Stimulated activated CD4-positive, alpha-beta T cell treated with anti-CD3 and anti-CD28 coated beads, Interleukin-4, amount 100 ng/mL, for 24 hours (primary cell): ENCODE measurements at regions not wholly inside any gene's neighbourhood (a gene's known extent, or its start where the extent isn't known, plus 50 kb on each side); places are given as distances from the start of the nearest gene placed in this dataset.
"Not testable (repeated sequence)": the region's sequence is repeated elsewhere in the genome, so short reads cannot be mapped to it uniquely, and the experiment has no call there.

ENCODE experiments used
- DNase-seq: peaks from one replicate; pipeline ENCODE4 v3.0.0-alpha.2; 2020

DNA sequence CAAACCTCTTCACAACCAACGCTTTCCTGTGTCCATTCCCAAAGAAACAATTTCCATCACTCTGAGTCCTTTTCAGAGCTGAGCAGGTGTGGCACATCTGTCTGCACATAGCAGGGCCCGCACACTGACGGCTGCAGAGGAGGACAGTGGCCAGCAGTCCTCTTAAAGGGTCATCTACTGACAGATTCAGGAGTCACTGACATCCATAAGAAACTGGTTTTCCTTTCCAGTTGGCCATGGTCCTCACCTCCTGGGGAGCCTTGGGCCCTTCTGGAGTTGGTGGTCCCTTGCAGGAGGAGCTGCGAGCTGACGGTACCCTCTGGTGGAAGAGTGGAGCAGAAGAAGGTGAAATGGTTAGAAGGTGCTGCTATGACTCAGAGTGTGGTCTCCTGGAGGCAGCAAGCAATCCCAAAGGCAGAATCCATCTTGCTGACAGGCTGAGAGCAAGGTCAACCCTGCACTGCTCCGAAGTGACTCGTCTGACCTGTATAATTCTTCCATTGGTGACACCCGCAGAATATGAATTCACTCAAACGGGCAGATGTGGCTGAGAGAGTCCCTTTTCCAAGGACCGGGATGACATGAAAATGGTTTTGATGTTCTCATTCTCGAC is 278.5 kb upstream of the C1orf174 start:
- DNase-seq = no peak

DNA sequence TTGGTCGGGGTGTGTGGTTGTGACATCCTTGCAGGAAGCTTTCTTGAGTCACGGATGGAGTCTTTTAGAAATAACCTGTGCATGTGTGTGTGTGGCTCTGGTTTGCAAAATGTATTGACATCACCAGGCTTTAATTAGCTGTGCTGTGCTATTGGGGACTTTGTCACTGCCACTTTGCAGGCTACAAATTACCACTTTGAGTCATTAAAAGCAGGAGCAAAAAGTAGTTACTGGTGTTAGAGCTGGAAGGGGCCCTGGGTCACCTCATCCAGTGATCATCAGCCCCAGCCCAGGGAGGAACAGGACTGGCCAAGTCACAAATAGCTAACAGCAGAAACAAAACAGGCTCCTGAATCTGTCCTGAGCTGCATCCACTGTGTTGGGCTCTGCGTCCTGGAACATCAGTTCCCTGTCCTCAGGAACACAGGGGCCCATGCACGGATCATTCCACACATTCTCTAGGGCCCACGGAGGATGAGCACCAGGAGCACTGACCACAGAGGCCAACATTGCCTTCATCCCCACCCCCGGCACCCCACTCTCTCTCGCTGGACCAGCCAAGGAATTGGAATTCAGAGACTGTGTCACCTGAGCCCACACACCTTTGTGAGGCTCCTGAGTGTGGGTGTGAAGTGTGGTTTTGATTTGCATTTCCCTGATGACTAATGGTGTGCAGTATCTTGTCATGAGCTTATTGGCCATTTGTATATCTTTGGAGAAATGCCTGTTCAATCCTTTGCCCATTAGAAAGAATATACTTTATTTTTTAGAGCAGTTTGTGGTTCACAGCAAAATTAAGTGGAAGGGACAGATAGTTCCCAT is 280.1 kb upstream of the C1orf174 start:
- DNase-seq = no peak

DNA sequence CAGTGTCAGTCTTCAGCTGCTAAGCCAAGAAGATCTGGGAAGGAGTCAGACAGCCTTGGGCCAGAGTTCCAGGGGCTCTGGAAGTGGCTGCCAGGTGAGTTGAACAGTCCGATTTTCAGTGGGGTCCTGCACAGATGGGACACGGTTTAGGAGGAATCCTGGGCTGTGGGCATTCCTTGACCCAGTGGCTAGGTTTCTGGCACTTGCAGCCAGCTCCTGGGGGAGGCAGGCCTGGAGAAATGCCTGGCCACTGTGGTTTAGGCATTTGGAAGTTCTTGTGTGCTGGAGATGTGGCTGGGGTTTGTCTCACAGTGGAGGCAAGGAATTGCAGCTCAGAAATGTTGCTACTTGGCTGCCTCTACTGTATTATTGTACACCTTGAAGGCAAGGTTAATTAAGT is 286.4 kb upstream of the C1orf174 start:
- not testable (repeated sequence) for DNase-seq

DNA sequence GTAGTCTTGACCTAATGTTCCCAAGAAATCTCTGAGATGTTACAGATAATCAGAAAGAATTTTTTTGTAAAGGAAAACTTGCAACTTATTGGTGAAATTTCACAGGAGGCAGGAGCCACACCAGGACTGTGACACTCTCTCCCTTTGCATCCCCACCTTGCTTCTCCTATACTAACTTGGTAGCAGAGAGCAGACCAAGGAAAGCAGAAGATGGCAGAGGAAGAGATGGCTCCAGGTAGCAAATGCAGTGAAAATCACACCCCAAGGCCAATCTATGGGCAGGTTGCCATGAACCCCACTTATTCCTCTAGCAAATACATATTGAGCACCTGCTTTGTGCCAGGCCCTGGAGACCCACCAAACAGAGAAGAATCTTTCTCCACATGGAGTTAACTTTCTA is 303.4 kb upstream of the C1orf174 start:
- no peak for DNase-seq

DNA sequence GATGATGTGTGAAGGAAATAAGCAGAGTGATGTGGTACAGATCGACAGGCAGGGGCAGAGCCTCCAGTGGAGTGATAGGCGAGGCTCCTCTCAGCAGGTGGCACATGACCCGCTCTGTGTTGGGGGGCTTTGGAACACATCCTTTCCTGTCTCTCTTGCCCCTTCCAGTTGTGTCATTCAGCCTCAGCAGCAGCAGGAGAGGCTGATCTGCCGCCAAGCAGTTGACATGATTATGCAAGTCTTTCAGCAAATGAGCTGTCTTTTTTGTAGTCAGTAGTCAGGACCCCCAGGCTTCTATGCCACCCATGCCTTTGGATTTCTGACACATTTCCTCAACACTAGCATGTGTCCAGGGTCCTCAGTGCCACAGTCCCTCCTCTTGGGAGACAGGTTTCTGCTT is 307.1 kb upstream of the C1orf174 start:
- DNase-seq = no peak

DNA sequence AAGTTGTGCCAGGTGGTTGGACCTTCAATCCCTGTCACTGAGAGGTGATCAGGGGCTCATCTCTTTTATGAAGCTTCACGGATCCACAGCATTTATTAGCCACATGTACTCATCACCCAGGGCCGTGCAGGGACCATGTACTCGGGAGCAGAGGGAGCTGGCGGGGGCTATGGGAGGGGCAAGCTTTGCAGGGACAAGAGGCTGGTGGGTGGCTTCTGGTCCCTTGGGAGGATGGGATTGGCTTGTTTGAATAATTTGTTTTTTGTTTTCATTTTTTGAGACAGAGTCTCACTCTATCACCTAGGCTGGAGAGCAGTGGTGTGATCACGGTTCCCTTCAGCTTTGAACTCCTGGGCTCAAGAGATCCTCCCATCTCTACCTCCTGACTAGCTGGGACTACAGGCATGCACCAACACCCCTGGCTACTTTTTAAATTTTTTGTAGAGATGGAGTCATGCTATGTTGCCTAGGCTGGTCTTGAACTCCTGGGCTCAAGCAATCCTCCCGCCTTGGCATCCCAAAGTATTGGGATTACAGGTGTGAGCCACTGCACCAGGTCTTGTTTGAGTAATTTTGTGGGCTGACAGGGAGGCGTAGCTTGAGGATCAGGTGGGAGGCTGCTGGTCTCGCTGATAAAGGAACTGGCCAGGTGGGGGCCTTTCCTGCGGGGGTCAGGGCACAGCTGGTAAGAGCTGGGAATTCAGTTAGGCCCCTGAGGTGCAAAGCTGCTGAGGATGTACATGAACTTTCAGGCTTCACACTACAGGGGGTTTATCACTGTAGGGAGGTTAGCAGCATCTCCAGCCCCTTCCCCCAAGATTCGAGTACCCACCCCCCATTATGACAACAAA is 308.0 kb upstream of the C1orf174 start:
- no peak for DNase-seq

DNA sequence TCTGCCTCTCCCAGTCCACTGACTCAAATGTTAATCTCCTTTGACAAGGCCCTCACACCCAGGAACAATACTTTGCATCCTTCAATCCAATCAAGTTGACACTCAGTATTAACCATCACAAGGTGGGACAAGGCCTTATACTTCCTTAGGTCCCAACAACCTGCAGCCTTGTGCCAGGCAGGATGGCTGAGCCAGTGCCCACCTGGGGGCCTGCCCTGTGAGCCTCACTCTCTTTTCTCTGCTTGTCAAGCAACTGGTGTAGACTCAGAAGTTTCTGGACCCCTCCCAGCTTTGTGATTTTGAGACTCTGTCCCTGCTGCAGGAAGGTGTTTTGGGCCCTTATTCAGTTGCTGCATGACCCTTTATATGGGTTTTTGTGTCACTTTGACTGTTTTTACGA is 310.0 kb upstream of the C1orf174 start:
- no peak for DNase-seq

DNA sequence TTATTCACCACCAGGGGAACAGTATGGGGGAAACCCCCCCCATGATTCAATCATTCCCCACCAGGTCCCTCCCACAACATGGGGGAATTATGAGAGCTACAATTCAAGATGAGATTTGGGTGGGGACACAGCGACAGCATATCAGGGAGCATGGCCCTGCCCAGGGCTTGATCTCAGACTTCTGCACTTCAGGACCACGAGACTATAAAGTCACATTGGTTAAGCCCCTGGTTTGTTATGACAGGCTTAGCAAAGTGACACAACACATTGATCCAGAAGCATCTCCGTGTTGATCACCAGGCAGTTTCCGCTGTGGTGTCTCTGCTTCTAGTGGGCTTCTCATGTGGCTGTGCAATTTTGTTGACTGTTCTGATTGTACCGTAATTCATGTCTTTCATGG is 312.7 kb upstream of the C1orf174 start:
- DNase-seq = no peak

DNA sequence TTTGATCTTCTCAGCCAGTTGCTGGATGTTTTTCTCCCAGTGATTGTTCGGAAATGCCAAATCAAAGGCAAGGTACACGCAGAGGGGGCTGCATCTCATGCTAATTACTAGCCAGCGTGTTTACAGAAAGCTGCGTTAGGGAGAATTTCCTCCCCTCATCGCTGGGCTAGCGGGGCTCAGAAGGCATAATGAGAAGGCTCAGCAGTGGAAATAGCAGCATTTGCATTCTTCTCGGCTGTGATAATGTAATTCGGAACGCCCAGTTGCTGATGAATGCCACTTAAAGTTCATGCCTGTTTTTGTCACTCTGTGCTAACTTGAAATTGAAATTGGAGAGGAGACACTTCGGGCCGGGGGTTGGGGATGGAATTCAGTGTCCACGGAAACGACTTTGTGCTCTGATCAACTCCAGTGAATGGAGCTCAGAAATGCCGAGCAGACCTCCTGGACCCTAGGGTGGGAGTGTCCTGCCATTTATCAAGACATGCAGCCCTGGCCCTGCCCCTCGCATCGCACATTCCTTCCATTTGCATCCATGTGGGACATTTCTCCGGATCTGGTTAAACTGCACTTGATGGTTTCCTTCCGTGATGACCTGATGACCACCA is 313.4 kb upstream of the C1orf174 start:
- DNase-seq = no peak

DNA sequence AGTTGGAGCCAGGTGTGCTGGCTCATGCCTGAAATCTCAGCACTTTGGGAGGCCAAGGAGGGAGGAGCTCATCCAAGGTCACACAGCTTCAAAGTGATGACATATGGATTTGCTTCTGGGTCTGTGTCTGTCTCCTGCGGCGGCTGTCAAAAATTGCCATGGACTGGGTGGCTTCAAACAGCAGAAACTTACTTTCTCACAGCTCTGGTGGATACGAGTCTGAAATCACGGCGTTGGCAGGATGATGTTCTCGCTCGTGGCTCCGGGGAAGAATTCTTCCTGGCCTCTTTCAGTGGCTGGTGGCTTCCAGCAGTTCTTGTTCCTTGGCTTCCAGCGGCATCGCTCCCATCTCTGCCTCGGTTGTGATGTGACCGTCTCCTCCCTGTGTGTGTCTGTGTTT is 314.8 kb upstream of the C1orf174 start:
- DNase-seq = no peak

DNA sequence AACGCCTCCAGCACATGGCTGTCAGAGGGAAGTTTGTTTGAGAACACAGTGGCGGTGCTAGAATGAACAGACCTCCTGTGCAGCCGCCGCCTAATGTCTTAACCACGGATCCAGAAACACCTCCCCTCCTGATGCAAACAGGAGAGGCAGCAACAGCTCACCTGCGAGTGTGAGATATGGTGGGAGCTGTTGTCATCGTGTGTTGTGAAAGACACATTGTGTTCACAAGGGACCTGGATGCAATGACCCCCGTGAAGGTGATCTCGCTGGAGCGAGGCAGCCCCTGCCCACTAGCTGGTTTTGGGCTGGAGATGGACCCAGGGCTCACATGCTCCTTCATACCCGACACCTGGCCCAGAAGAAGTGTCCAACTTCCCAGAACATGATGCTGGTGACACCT is 315.3 kb upstream of the C1orf174 start:
- DNase-seq = no peak

DNA sequence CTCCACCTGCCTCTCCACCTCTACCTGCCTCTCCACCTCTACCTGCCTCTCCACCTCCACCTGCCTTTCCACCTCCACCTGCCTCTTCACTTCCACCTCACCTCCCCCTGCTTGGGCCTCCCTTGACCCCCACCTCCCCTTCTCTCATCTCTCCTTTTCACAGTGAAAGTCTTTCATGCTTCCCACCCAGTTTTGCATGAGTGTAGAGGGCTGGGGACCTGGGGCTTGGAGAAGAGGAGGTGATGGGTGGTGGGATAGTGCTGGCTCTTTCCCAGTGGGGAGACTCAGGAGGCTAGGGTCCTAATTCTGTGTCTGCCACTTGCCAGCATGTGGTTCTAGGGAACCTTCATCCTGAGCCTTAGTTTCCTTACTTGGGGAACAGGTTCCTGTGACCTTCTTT is 316.2 kb upstream of the C1orf174 start:
- no peak for DNase-seq

DNA sequence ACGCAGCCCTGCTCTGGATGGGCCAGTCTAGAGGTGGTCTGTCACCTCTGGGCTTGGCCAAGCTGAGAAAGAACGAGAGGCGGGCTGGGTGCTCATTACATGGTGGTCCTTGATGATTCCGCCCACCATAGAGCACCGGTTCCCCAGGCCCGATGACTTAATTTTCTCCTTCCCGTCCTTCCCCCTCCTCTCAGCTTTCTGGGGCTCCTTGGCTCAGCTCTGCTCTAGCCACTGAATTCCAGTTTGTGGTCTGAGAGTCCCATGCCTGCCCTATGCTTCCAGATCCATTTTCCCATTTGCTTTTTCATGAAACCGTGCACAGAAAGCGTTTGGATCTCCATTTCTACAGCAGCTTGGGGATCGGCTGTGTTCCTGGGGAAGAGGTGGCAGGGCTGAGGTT is 318.5 kb upstream of the C1orf174 start:
- DNase-seq = no peak

DNA sequence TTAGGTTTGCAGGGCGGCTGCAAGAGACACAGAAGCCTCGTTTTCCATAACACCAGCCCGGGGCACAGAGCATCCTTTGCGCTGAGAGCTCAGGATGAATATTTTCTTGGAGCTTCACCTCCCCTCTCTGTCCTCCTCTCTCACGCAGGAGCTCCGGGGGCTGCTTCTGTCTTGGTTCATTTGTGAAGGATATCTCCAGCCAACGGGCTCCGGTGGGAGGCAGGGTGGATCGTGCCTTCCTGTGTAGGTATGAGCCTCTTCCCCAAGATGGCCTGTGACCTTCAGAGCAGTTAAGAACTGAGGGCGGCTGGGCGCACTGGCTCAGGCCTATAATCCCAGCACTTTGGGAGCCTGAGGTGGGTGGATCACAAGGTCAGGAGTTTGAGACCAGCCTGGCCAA is 319.0 kb upstream of the C1orf174 start:
- DNase-seq = no peak

DNA sequence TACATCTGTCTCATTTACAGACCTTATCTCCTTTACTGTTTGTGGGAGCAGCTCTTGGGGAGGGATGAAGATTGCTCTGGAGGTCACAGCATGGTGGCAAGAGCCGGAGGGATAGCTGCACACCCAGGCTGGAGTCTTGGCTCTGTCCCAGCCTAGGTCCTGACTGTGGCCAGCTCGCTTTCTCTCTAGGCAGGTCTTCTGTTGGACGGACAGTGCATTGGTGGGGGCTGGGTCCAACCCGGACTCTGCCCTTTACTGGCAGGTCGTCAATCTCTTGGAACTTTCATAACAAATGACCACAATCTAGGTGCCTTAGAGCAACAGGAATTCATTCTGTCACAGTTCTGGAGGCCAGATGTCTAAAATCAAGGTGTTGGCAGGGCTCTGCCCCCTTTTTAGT is 319.8 kb upstream of the C1orf174 start:
- DNase-seq = no peak

DNA sequence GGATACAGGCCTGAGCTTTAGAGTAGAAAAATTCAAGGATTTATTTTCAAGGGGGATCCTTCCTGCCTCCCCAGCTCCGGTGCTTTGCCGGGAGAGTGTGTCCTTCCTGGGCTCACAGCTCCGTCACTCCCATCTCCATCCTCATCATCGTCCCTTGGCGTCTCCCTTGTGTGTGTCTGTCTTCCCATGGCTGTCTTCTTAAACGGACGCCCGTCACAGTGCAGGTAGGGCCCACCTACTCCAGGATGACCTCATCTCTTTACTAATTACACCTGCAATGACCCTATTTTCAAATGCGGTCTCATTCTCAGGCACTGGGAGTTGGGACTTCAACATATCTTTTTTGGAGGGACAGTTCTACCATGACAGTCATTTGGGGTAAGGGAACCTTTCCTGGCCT is 320.3 kb upstream of the C1orf174 start:
- no peak for DNase-seq

DNA sequence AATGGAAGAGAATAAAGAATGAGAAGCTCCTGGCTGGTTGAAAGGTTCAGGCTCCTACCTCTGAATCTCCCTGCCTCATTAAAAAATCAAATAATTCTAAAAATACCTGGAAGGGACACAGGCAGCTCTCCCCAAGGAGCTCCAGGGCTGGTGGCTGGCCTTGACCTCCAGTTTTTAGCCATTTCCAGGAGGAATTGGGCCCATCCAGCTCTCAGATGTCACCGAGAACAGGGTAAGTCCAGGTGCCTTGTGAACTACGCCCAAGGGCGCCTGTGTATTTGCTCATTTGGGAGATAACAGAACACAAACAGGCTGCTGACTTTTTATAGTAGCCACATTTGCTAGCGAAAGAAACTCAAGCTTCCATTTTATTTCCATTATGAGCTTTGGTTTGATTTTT is 321.0 kb upstream of the C1orf174 start:
- no peak for DNase-seq

DNA sequence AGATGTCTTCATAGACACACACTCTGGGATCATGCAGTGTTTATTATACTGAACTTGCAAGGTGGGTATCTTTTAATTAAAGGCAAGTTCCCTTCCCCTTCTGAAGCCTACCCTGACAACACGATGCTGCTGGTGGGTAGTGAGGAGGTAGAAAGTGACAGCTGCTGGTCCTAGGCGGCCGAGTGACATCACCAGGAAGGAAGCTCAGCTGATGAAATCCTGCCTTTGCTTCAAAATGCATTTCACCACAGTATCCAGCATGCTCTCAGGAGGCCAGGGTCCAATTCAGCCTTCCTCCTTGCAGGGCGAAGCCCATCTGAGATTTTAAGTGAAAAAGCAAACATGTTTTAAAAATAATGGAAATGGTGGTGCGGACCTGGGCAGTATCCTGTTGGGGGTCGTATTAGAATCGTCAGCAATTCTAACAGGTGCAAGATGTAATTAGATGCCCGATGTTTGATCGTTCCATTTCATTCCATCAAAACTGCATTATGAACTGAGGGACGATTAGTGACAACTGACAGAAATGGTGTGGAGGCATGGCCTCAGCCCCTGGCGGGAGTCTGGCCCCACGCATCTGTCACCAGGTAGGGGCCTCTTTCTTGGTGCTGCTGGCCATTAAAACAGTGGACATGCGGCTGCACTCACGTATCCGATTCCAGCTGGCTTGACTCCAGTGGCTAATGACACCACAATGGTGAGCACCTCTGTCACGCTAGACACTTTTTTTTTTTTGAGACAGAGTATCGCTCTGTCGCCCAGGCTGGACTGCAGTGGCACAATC is 324.8 kb upstream of the C1orf174 start:
- no peak for DNase-seq

DNA sequence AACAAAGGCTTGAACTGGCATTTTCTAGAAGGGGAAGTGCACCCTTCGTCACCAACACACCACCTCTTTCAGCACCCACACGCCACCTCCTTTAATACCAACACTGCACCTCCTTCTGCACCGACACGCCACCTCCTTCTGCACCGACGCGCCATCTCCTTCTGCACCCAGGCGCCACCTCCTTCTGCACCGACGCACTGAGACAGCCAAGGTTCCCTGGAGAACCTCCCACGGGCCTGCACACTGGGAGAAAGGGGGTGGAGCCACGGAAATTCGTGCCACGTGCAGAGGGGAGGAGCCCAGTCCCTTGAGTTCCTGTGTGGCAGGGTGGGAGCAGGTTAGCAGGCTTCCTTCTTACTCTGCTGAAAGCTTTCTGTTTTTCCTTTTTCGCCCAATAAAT is 327.9 kb upstream of the C1orf174 start:
- no peak for DNase-seq

DNA sequence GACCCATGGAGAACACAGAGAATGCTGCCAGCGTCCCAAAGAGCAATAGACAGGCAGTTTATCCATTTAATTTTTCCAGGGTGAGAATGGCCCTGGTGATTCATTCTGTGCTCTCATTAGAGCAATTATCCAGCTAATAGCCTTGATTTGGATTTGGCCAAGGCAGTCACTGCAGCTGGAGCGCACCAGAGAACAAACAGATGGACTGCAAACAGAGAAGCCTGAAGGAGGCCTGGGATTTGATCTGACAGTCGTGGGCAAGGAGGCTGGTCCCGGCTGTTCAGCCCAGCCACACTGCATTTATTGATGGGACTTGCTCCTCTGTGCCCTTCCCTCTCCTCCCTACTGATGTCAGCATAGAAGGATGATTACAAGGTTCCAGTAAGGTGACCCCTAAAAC is 353.9 kb upstream of the C1orf174 start:
- DNase-seq = no peak

DNA sequence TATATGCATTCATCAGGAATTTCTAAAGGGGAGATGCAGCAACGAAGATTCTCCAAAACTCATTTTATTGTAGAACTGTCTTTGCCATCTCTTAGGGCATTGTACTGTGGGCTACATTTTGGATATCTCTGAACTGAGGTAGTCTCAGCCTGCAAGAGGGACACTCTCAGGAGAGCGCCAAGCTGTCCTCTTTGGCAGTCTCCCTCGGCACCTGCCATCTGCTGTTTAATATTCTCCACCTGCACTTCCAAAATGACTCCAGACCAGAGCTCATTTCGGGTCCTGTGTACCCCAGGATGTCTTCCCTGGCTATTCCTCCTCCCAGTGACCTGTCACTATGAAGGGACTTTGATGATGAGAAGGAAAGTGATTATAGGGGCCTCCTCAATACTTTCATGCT is 356.3 kb upstream of the C1orf174 start:
- DNase-seq = no peak

DNA sequence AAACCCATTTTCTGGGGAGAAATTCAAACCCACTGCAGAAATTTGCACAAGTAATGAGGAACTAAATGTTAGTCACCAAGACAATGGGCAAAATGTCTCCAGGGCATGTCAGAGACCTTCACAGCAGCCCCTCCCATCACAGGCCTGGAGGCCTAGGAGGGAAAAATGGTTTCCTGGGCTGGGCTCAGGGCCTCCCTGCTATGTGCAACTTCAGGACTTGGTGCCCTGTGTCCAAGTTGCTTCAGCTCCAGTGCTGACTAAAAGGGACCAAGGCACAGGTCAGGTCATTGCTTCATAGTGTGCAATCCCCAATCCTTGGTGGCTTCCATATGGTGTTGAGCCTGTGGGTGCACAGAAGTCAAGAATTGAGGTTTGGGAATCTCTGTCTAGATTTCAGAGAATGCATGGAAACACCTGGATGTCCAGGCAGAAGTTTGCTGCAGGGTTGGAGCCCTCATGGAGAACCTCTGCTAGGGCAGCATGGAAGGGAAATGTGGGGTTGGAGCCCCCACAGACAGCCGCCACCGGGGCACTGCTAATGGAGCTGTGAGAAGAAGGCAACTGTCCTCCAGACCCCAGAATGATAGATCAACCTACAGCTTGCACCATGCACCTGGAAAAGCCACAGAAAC is 358.2 kb upstream of the C1orf174 start:
- not testable (repeated sequence) for DNase-seq
